HG03558 (cell line): ENCODE measurements at regions not wholly inside any gene's neighbourhood (a gene's known extent, or its start where the extent isn't known, plus 50 kb on each side); places are given as distances from the start of the nearest gene placed in this dataset.
"Not testable (repeated sequence)": the region's sequence is repeated elsewhere in the genome, so short reads cannot be mapped to it uniquely, and the experiment has no call there.

Source experiments
- ATAC-seq: cut with Tn5 transposase; IDR thresholded peaks from one replicate; pipeline ENCODE4 v1.9.1; 2021; ENCODE audit warnings: moderate number of reproducible peaks; ENCODE audit not compliant: unreplicated experiment; ENCODE audit errors: extremely low read depth

DNA sequence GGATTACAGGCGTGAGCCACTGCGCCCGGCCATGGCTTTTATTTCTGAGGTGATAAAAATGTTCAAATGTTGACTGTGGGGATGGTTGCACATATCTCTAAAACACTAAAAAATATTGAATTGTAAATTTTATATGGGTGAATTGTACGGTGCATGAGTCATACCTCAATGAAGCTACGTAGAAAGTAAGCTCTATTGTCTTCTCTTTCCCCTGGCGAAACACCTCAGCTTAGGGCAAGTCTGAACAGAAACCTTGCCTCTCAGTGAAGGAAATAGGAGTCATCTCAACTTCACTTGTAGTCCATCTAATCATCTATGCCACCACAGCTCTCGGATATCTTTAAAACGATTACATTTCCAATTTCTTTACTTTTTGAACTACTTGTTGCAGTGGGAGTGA is 238.2 kb downstream of the SPATA31A6 start:
- ATAC-seq = not testable (repeated sequence)

DNA sequence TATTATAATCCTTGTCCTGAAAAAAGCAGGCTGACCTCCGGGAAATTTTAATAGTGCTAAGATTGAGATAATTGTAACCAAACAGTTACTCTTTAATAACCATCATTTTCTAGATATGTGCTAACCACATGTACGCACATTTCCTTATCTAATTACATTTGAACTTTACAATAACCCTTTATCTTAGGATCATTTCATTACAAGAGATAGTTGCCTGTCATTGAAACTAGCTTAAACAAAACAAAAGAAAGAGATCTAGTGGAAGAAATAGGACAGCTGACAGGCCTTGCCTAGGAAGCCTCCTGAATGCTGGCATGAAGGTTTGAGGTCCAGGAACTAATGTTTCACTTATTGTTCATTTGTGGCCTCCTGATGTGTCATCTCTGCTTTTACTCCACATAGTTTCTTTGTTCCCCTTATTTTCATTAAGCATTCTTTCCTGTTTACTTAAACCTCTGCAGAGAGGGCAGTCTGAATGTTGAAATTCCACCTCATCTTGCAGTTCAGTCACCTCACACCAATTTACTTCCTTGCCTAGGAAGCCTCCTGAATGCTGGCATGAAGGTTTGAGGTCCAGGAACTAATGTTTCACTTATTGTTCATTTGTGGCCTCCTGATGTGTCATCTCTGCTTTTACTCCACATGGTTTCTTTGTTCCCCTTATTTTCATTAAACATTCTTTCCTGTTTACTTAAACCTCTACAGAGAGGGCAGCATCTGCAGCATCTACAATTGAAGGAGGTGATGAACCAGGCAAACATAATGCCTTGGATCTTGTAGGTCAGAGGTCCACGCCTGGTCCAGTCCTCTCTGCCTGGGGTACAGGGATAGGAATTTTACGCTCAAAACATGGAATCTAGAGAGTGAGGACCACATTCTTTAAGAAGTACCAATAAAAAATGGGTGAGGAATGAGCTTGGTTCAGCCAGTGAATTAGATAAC is 247.5 kb downstream of the SPATA31A6 start:
- not testable (repeated sequence) for ATAC-seq

- not testable (repeated sequence) for ATAC-seq
Measured at GRCh38 chr9:42431616-42432010, 248.2 kb downstream of the SPATA31A6 start.

- not testable (repeated sequence) for ATAC-seq
Measured at GRCh38 chr9:42434844-42435714, 251.6 kb downstream of the SPATA31A6 start.

DNA sequence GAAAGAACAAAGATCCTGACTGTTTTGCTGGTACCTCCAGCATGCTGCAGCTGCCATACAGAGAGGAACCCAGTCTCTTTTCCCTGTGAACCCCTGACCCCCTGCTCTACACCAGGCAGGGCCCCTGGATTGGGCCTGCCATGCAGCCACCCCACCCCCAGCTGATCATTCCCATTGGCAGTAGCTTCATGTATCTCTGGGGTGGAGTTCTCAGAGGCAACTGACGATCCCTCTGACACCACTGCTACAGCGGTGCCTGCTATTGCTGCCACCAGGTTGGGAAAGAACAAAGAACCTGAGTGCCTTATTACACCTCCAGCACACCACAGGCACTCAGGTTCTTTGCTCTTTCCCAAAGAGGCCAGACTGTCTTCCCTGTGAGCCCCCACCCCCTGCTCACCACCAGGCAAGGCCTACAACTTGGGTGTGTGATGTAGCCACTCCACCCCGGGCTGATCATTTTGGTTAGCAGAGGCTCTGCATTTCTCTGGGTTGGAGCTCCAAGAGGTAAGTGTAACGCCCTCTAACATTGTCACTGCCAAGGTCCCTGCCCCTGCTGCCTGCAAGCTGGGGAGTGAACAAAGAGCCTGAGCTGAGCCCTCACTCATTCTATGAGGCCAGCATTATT is 252.4 kb downstream of the SPATA31A6 start:
- not testable (repeated sequence) for ATAC-seq

- not testable (repeated sequence) for ATAC-seq
Measured at GRCh38 chr9:42437057-42437759, 253.7 kb downstream of the SPATA31A6 start.

- not testable (repeated sequence) for ATAC-seq
Measured at GRCh38 chr9:42442680-42443079, 259.2 kb downstream of the SPATA31A6 start.

DNA sequence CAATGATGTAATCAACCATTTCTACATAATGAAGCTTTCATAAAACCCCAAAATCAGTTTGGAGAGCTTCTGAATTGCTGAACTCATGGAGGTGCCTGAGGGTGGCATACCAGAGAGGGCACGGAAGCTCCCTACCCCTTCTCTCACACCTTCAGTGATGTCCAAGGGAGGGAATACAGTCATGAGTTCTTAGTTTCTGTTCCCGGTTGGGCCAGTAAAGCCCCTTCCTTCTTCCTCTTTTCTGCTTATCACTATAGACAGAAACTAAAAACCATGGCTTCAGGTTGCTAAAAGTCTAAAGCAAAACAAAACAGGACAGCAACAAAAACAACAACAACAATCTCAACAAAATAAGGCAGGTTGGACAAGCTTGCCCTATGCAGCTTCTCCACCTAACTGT is 260.0 kb downstream of the SPATA31A6 start:
- ATAC-seq = peak; percentile 40

- ATAC-seq = not testable (repeated sequence)
Measured at GRCh38 chr9:42461436-42461835, 278.0 kb downstream of the SPATA31A6 start.

- not testable (repeated sequence) for ATAC-seq
Measured at GRCh38 chr9:42461863-42462262, 278.4 kb downstream of the SPATA31A6 start.

DNA sequence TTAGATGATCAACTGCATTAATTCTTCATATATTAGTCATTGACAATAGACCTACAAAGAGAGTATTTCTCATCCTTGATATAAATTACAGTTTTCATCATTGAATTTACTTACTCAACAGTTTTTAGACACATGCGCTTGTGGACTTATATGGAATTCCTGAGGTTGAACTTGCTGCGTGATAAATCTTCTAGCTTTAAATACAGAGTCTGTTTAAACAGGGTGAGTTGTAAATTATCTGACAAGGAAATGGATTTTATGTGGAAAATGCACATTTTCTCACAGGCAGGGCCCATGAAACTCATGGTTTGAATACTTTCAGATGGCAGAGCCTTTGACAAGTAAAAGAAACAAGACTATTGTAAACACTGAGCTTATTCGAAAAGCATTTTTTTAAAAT is 280.5 kb downstream of the SPATA31A6 start:
- not testable (repeated sequence) for ATAC-seq

DNA sequence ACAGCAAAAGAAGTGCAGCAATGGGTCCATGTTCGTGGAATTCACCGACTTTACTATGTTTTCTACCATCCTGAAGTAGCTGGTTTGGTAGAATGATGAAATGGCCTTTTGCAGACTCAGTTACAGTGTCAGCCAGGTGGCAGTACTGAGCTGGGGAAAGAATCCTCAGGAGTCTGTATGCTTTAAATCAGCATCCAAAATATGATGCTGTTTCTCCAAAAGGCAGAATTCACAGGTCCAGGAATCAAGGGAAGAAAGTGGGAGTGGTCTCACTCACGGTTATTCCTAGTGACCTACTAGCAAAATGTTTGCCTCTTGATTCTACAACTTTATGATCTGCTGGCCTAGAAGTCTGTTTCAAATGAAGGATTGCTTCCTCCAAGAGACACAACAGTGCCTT is 287.1 kb downstream of the SPATA31A6 start:
- ATAC-seq = not testable (repeated sequence)

- ATAC-seq = not testable (repeated sequence)
Measured at GRCh38 chr9:42490989-42491388, 307.5 kb downstream of the SPATA31A6 start.

- ATAC-seq = not testable (repeated sequence)
Measured at GRCh38 chr9:42502620-42503264, 319.3 kb downstream of the SPATA31A6 start.

DNA sequence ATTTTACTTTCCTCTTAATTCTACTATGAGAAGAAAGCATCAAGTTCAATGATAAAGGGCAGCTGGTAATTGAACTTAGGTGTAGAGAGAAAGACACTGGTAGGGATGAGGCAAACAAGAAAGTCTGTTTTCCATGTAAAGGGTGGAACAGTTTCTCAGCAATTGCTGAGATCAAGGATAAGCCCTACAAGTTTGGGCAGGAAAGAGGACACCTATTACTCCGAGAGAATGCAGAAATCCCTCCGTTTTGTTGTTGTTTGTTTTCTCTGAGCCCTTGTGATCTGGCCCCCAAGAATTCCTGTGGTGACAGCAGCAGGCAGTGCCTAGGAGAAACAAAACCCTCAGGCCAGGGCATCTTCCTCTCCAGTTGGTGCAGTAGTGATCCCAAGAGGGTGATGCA is 324.7 kb downstream of the SPATA31A6 start:
- not testable (repeated sequence) for ATAC-seq

- not testable (repeated sequence) for ATAC-seq
Measured at GRCh38 chr9:42513535-42513934, 330.1 kb downstream of the SPATA31A6 start.

DNA sequence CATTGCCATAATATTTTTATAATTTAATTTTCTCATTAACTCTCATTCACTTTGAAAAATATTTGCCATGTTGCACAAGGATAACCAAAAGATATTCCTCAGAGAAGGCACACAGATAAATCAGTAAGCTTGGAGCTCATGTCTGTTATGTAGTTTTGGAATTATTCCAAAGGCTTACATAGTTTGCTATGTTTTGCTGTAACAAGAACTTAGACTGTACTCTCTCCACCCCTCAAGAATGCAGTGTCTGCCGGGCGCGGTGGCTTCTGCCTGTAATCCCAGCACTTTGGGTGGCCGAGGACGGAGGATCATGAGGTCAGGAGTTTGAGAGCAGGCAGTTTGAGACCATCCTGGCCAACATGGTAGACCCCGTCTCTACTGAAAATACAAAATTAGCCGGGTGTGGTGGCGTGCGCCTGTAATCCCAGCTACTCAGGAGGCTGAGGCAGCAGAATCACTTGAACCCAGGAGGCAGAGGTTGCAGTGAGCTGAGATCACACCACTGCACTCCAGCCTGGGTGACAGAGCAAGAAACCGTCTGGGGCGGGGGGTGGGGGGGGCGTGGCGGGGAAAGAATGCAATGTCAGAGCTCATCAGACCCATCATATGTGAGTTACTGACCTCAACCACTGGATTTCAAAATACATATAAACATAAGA is 351.0 kb downstream of the SPATA31A6 start:
- not testable (repeated sequence) for ATAC-seq

DNA sequence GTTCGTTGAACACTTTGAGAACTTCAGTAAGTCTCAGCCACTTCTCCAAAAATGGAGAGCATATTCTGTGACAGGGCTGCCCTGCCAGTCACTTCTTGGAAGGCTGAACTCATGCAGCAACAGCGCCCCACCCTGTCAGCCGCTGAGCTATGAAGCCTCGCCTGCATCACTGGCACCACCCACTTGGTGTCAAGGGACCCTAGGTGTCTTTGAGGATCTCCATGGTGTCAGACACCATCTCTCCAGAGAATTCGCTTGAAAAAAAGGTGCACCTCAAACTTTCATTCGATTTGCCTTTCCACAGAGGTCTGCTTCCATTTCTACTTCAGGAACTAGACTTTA is 351.5 kb downstream of the SPATA31A6 start:
- not testable (repeated sequence) for ATAC-seq
